ENCODE measurements at regions not wholly inside any gene's neighbourhood (a gene's known extent, or its start where the extent isn't known, plus 50 kb on each side); places are given as distances from the start of the nearest gene placed in this dataset.

DNA sequence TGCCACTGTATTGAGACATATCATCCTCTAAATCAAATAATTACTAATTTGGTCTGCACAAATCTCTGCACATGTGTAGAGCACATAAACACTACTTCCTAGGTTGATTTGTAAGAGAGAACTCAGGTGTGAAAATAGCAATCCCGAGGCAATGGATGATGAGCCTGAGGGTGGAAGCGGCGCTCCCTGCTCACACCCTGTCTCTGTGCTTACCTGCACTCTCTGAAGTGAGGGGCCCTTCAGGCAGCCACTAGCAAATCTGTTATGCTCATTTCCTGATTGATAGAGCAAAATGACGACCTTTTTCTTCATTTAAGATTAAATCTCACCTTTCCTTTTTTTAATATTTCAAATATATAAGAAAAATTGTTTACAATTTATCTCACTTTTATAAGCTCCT is 1995.7 kb upstream of the AGA start:
- TF ChIP-seq, protein P1, sequence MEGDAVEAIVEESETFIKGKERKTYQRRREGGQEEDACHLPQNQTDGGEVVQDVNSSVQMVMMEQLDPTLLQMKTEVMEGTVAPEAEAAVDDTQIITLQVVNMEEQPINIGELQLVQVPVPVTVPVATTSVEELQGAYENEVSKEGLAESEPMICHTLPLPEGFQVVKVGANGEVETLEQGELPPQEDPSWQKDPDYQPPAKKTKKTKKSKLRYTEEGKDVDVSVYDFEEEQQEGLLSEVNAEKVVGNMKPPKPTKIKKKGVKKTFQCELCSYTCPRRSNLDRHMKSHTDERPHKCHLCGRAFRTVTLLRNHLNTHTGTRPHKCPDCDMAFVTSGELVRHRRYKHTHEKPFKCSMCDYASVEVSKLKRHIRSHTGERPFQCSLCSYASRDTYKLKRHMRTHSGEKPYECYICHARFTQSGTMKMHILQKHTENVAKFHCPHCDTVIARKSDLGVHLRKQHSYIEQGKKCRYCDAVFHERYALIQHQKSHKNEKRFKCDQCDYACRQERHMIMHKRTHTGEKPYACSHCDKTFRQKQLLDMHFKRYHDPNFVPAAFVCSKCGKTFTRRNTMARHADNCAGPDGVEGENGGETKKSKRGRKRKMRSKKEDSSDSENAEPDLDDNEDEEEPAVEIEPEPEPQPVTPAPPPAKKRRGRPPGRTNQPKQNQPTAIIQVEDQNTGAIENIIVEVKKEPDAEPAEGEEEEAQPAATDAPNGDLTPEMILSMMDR (IDR thresholded peaks at IDR 0.05), result no peak
- TF ChIP-seq POLR2AphosphoS5 (IDR thresholded peaks at IDR 0.05; ENCODE audit: insufficient read depth in 1 of 2, low read depth in 1 of 2) (no peak), POLR2A (IDR thresholded peaks at IDR 0.05) (no peak)

All from vagina (tissue), 2 donors.